ENCODE measurements at regions not wholly inside any gene's neighbourhood (a gene's known extent, or its start where the extent isn't known, plus 50 kb on each side); places are given as distances from the start of the nearest gene placed in this dataset.

DNA sequence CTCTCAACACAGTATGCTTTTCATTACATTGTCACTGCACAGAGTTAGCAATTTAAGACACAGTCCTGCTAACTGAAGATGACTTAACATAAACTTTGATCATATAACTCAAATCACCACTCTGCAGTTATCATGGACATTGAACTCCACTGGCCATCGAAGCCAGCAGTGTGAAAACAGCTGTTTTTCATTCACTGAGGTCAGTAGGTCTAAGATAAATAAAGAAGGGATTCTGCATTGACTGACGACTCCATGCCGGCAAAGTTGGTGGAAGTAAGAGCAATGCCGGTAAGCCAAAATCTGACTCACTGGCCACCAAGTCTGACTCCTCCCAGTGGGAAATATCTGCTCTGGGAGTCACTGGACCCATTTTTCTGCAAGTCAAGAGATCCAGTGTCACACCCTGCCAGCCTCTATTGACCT, 449.9 kb upstream of the ANKRD30A start:
- Histone ChIP-seq H3K4me3 (ENCODE audit: low read length, poor library complexity, severe bottlenecking) (no peak overlapping the region), H3K9ac (ENCODE audit: low read depth, low read length, poor library complexity, severe bottlenecking) (no peak overlapping the region), H3K4me2 (ENCODE audit: low read depth, low read length, poor library complexity, severe bottlenecking) (no peak overlapping the region), H3K9me2 (replicated peaks; ENCODE audit: low read depth, low read length) (no peaks in the 10 kb centered on the region), H3K27me3 (ENCODE audit: insufficient read depth, low read length, poor library complexity, severe bottlenecking) (no peaks in the 10 kb centered on the region), H3K4me1 (ENCODE audit: insufficient read depth, low read length, poor library complexity, severe bottlenecking) (no peaks in the 10 kb centered on the region), H3K36me3 (ENCODE audit: insufficient read depth, low read length) (no peaks in the 10 kb centered on the region), H4K20me1 (ENCODE audit: insufficient read depth, low read length, poor library complexity, severe bottlenecking) (no peaks in the 10 kb centered on the region), H3K79me2 (ENCODE audit: insufficient read depth, low read length) (no peaks in the 10 kb centered on the region), H3K9me3 (ENCODE audit: insufficient read depth, low read depth, low read length) (no peaks in the 10 kb centered on the region), H2AFZ (ENCODE audit: low read length) (no peak overlapping the region), H3F3A (ENCODE audit: low read depth) (no peaks in the 10 kb centered on the region)
- TF ChIP-seq, protein P1, sequence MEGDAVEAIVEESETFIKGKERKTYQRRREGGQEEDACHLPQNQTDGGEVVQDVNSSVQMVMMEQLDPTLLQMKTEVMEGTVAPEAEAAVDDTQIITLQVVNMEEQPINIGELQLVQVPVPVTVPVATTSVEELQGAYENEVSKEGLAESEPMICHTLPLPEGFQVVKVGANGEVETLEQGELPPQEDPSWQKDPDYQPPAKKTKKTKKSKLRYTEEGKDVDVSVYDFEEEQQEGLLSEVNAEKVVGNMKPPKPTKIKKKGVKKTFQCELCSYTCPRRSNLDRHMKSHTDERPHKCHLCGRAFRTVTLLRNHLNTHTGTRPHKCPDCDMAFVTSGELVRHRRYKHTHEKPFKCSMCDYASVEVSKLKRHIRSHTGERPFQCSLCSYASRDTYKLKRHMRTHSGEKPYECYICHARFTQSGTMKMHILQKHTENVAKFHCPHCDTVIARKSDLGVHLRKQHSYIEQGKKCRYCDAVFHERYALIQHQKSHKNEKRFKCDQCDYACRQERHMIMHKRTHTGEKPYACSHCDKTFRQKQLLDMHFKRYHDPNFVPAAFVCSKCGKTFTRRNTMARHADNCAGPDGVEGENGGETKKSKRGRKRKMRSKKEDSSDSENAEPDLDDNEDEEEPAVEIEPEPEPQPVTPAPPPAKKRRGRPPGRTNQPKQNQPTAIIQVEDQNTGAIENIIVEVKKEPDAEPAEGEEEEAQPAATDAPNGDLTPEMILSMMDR (conservative IDR thresholded peaks at IDR 0.05; ENCODE audit: low read length), result no peak
- no peak for TF ChIP-seq EZH2phosphoT487 (IDR thresholded peaks at IDR 0.05; ENCODE audit: borderline replicate concordance)

DNA sequence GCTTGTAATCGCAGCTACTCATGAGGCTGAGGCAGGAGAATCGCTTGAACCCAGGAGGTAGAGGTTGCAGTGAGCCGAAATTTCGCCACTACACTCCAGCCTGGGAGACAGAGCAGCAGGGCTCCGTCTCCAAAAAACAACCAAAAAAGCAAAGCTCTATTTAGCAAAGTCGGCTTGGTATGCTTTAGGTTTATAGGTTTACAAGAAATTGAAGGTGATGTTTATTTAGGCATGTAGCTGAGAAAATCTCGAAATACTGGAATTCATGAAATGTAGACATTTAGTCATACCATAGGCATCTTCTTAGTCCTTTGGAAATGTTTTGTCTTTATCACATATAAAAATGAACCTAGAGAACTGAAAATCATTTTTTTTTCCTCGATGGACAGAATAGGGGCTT, 453.8 kb upstream of the ANKRD30A start:
- H3K9me3 ChIP-seq (ENCODE audit: insufficient read depth, low read depth, low read length), result no peaks in the 10 kb centered on the region; the same call in 1 of the 2 replicates

DNA sequence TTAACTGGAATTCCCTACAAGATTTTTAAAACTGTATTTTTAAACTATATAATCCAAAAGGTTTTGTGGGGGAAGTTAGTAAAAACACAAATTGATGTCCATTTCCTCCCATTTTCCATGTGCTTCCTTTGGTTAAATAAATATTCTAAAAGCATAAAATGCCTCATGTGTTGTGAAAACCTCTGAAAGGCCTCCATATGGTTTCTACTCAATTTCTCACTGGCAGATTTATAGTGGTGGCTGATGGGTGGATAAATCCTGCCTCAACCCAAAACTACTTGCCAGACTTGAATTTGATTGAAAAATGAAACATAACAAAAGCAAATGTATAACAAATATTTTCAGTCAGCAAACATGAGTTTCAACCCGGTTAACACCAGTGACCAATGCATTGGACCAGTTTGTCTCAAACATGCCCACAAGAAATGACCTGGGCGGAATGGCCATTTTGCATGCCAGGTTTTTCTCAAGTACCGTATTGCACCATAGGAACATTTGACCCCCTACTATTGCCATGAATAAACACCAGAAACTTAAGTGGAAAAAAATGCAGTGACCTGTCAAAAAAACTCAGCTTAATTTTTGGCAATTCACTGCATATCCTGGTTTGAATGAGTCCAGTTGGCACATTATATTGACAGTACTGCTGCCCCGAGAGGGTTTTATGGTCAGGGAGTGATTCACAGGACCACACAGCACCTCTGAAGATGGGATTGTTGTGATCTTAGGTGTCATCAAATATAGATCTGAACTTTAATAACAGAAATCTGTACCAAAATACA, 454.6 kb upstream of the ANKRD30A start:
- no peaks in the 10 kb centered on the region for H3K27me3 ChIP-seq (ENCODE audit: insufficient read depth, low read length, poor library complexity, severe bottlenecking)
- no peaks in the 10 kb centered on the region for H3K36me3 ChIP-seq (ENCODE audit: insufficient read depth, low read length)
- H3K9me2 ChIP-seq (replicated peaks; ENCODE audit: low read depth, low read length), result no peaks in the 10 kb centered on the region
- no peak overlapping the region for H3K4me3 ChIP-seq (ENCODE audit: low read length, poor library complexity, severe bottlenecking)
- no peaks in the 10 kb centered on the region for H3K79me2 ChIP-seq (ENCODE audit: insufficient read depth, low read length)
- no peaks in the 10 kb centered on the region; the same call in 1 of the 2 replicates for H3K9me3 ChIP-seq (ENCODE audit: insufficient read depth, low read depth, low read length)
- no peaks in the 10 kb centered on the region for H3K4me1 ChIP-seq (ENCODE audit: insufficient read depth, low read length, poor library complexity, severe bottlenecking)
- no peak overlapping the region for H3K9ac ChIP-seq (ENCODE audit: low read depth, low read length, poor library complexity, severe bottlenecking)
- H3K4me2 ChIP-seq (ENCODE audit: low read depth, low read length, poor library complexity, severe bottlenecking), result no peak overlapping the region
- H4K20me1 ChIP-seq (ENCODE audit: insufficient read depth, low read length, poor library complexity, severe bottlenecking), result no peaks in the 10 kb centered on the region
- no peak overlapping the region for H2AFZ ChIP-seq (ENCODE audit: low read length)
- H3F3A ChIP-seq (ENCODE audit: low read depth), result no peaks in the 10 kb centered on the region
- no peak for TF ChIP-seq EZH2phosphoT487 (IDR thresholded peaks at IDR 0.05; ENCODE audit: borderline replicate concordance)
- TF ChIP-seq, protein P1 (conservative IDR thresholded peaks at IDR 0.05; ENCODE audit: low read length), result no peak

More for the DNA sequence above, 453.8 kb upstream of the ANKRD30A start:
- no peaks in the 10 kb centered on the region for H3K79me2 ChIP-seq (ENCODE audit: insufficient read depth, low read length)
- H3K27me3 ChIP-seq (ENCODE audit: insufficient read depth, low read length, poor library complexity, severe bottlenecking), result no peaks in the 10 kb centered on the region
- H3K9me2 ChIP-seq (replicated peaks; ENCODE audit: low read depth, low read length), result no peaks in the 10 kb centered on the region
- H4K20me1 ChIP-seq (ENCODE audit: insufficient read depth, low read length, poor library complexity, severe bottlenecking), result no peaks in the 10 kb centered on the region
- no peak overlapping the region for H3K4me3 ChIP-seq (ENCODE audit: low read length, poor library complexity, severe bottlenecking)
- no peaks in the 10 kb centered on the region for H3K36me3 ChIP-seq (ENCODE audit: insufficient read depth, low read length)
- no peak overlapping the region for H3K4me2 ChIP-seq (ENCODE audit: low read depth, low read length, poor library complexity, severe bottlenecking)
- TF ChIP-seq EZH2phosphoT487 (IDR thresholded peaks at IDR 0.05; ENCODE audit: borderline replicate concordance), result no peak
- TF ChIP-seq, protein P1 (conservative IDR thresholded peaks at IDR 0.05; ENCODE audit: low read length), result no peak
- H3F3A ChIP-seq (ENCODE audit: low read depth), result no peaks in the 10 kb centered on the region
- no peaks in the 10 kb centered on the region for H3K4me1 ChIP-seq (ENCODE audit: insufficient read depth, low read length, poor library complexity, severe bottlenecking)
- no peak overlapping the region for H2AFZ ChIP-seq (ENCODE audit: low read length)
- H3K9ac ChIP-seq (ENCODE audit: low read depth, low read length, poor library complexity, severe bottlenecking), result no peak overlapping the region

Measured in Loucy (cell line).